ENCODE measurements at regions not wholly inside any gene's neighbourhood (a gene's known extent, or its start where the extent isn't known, plus 50 kb on each side); places are given as distances from the start of the nearest gene placed in this dataset.
"Not testable (repeated sequence)": the region's sequence is repeated elsewhere in the genome, so short reads cannot be mapped to it uniquely, and the experiment has no call there.

DNA sequence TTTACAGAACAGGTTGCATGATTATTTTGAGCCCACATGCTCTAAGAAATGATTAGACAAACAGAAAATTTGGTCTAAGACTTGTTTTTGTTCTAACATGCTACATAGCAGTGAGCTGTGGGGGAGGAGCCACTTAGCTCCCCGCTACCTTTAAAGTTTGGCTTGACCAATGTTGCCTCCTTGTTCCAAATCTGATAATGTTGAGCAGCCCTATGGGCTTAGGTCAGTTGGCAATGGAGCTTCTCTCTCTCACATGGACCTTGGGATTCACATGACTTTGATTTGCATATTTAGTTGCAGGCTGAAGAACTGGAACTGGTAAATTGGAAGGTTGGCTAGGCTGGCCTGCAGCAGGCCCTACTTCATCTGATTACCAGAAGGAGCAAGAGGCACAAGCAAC, 116.4 kb downstream of the EBLN2 start:
- no peak for DNase-seq (ENCODE audit: low spot score)
- H3K27ac ChIP-seq: no peak overlapping the region
- POLR2A ChIA-PET (ENCODE audit: low non-redundant PET): no interaction called here
- CTCF ChIA-PET: interaction anchor here (0.8 kb wide), 1 partner anchor 10 kb away, joined by 4 read pairs; no protein-coding TSS in a partner anchor
- TF ChIP-seq, protein P1, sequence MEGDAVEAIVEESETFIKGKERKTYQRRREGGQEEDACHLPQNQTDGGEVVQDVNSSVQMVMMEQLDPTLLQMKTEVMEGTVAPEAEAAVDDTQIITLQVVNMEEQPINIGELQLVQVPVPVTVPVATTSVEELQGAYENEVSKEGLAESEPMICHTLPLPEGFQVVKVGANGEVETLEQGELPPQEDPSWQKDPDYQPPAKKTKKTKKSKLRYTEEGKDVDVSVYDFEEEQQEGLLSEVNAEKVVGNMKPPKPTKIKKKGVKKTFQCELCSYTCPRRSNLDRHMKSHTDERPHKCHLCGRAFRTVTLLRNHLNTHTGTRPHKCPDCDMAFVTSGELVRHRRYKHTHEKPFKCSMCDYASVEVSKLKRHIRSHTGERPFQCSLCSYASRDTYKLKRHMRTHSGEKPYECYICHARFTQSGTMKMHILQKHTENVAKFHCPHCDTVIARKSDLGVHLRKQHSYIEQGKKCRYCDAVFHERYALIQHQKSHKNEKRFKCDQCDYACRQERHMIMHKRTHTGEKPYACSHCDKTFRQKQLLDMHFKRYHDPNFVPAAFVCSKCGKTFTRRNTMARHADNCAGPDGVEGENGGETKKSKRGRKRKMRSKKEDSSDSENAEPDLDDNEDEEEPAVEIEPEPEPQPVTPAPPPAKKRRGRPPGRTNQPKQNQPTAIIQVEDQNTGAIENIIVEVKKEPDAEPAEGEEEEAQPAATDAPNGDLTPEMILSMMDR (conservative IDR thresholded peaks at IDR 0.05; ENCODE audit: low read depth): no peak

GRCh38 chr3:73179601-73180000, 118.1 kb downstream of the EBLN2 start:
- ChIA-PET POLR2A (ENCODE audit: low non-redundant PET) (interaction anchor here (0.7 kb wide), 1 partner anchor 206 kb away, joined by 4 read pairs; no protein-coding TSS in a partner anchor), CTCF (no interaction called here)
- H3K27ac ChIP-seq: no peak overlapping the region
- TF ChIP-seq, protein P1 (conservative IDR thresholded peaks at IDR 0.05; ENCODE audit: low read depth): no peak
- DNase-seq (ENCODE audit: low spot score): no peak

- no peak for DNase-seq (ENCODE audit: low spot score)
- TF ChIP-seq, protein P1 (conservative IDR thresholded peaks at IDR 0.05; ENCODE audit: low read depth): no peak
- ChIA-PET CTCF (no interaction called here), POLR2A (ENCODE audit: low non-redundant PET) (no interaction called here)
- H3K27ac ChIP-seq: no peak overlapping the region
These were observed 125.3 kb downstream of the EBLN2 start for GRCh38 chr3:73186741-73187140.

DNA sequence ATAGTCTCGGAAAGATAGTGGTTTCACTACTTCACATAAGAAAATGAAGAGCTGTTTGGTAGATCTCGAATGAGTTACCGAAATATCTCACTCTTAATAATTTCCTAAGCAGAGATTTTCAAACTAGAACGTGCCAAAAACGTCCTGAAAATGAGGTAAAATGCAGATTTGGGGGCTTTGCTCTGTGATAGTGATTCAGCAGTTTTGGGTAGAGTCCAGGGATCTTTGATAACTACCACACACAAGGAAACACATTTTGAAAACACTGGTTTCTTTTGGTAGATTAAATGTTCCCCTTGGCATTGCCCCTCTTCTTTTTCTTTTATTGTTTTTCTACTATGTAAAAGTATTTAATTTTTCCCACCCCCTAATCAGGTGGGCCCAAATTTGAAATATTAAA, 125.9 kb downstream of the EBLN2 start:
- no peak for DNase-seq (ENCODE audit: low spot score)

DNA sequence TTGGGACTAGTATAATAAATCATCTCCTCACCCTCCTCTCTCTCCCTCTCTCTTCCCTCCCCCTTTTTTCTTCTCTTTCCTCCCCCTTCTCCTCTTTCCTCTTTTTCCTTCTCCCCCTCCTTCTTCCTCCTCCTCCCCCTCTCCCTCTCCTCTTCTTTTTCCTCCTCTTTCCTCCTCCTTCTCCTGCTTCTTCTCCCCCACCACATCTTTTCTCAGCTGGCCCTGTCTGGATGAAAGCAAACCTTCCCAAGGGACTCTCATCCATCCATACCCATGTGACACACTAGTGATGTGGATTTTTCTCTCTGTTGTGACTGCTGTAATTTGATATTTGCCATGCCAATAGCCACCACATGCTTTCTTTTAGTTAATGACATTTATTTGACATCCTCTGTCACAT, 127.2 kb downstream of the EBLN2 start:
- no peak overlapping the region for H3K27ac ChIP-seq
- ChIA-PET CTCF (no interaction called here), POLR2A (ENCODE audit: low non-redundant PET) (no interaction called here)
- TF ChIP-seq, protein P1 (conservative IDR thresholded peaks at IDR 0.05; ENCODE audit: low read depth): no peak
- no peak for DNase-seq (ENCODE audit: low spot score)

More for the DNA sequence above, 125.9 kb downstream of the EBLN2 start:
- CTCF ChIA-PET: no interaction called here
- TF ChIP-seq, protein P1 (conservative IDR thresholded peaks at IDR 0.05; ENCODE audit: low read depth): no peak
- no peak overlapping the region for H3K27ac ChIP-seq
- POLR2A ChIA-PET (ENCODE audit: low non-redundant PET): no interaction called here

DNA sequence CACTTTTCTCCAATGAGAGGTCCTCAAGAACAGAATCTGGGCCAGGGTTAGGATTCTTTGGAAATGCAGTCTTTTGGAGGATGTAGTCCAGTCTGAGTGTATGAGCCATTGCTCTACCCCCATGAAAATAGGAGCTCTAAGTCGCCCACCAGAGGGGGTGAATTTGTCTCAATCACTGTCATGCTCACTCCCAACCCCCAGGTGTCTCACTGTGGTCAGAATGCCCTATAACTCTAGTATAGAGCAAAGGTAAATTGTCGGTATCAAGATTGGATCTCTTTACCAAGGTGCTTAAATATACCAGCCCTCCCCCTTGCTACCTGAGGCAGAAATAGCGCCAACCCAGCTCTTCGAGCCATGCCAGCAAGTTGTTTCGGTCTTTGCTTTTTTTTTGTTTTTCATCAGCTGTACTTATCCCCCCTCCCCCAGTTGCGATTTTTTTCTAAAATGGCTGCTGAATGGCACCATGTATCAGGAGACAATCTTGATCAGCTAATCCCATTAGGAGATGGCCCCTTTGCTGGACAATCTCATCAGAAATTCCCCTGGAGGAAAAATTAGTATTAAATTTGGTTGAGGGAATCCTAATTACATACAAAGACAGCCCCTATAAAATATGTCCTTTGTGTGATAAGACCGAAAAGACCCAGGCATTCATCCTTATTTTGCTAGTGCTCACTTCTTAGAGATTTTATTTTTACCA, 130.7 kb downstream of the EBLN2 start:
- POLR2A ChIA-PET (ENCODE audit: low non-redundant PET): no interaction called here
- CTCF ChIA-PET: no interaction called here
- H3K27ac ChIP-seq: no peak overlapping the region
- TF ChIP-seq, protein P1 (conservative IDR thresholded peaks at IDR 0.05; ENCODE audit: low read depth): no peak
- no peak for DNase-seq (ENCODE audit: low spot score)

DNA sequence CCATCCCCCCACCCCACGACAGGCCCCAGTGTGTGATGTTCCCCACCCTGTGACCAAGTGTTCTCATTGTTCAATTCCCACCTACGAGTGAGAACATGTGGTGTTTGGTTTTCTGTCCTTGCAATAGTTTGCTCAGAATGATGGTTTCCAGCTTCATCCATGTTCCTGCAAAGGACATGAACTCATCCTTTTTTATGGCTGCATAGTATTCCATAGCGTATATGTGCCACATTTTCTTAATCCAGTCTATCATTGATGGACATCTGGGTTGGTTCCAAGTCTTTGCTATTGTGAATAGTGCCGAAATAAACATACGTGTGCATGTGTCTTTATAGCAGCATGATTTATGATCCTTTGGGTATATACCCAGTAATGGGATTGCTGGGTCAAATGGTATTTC, 132.5 kb downstream of the EBLN2 start:
- CTCF ChIA-PET; DNase-seq (ENCODE audit: low spot score); H3K27ac ChIP-seq; POLR2A ChIA-PET (ENCODE audit: low non-redundant PET): not testable (repeated sequence)

Data from RWPE1 (cell line).